ENCODE measurements at regions not wholly inside any gene's neighbourhood (a gene's known extent, or its start where the extent isn't known, plus 50 kb on each side); places are given as distances from the start of the nearest gene placed in this dataset.

GRCh38 chr5:175206669-175207068 is 237.3 kb downstream of the DRD1 start:
- TF ChIP-seq CTCF (IDR thresholded peaks at IDR 0.05), result no peak
- no peak for TF ChIP-seq POLR2A (IDR thresholded peaks at IDR 0.05)

Measured in lower leg skin (tissue), 3 donors.